DND-41 (cell line): ENCODE measurements at regions not wholly inside any gene's neighbourhood (a gene's known extent, or its start where the extent isn't known, plus 50 kb on each side); places are given as distances from the start of the nearest gene placed in this dataset.

Experiments used
- ATAC-seq: fragments of 200-7000 bp; cut with Tn5 transposase; 3 replicates; pipeline ENCODE4 v1.9.1; 2021; ENCODE audit warnings: low read depth; ENCODE audit not compliant: insufficient read depth
- DNase-seq: peaks from one replicate; pipeline ENCODE4 v3.0.0-alpha.2; 2020
- H2AFZ ChIP-seq: 2 replicates; pipeline ENCODE4 v1.6.0; 2012; ENCODE audit warnings: low read depth, low read length
- H3K27ac ChIP-seq: 2 replicates; pipeline ENCODE4 v1.5.1; 2012; ENCODE audit warnings: low read length, inconsistent platforms
- H3K27me3 ChIP-seq: fragments of 200-600 bp; sonication (generic); 2 replicates; pipeline ENCODE4 v1.6.0; 2012; ENCODE audit warnings: low read length, mild to moderate bottlenecking, inconsistent platforms; ENCODE audit not compliant: insufficient read depth, poor library complexity
- H3K36me3 ChIP-seq: 2 replicates; pipeline ENCODE4 v1.5.1; 2012; ENCODE audit warnings: low read length, inconsistent platforms; ENCODE audit not compliant: insufficient read depth
- H3K4me1 ChIP-seq: 2 replicates; pipeline ENCODE4 v1.5.1; 2012; ENCODE audit warnings: mild to moderate bottlenecking, low read length; ENCODE audit not compliant: insufficient read depth
- H3K4me2 ChIP-seq: 2 replicates; pipeline ENCODE4 v1.6.0; 2012; ENCODE audit warnings: mild to moderate bottlenecking, moderate library complexity, low read length, inconsistent platforms; ENCODE audit not compliant: insufficient read depth
- H3K4me3 ChIP-seq, 2 experiments: fragments of 200-600 bp in 1 of 2; shearing (Covaris generic) in 1 of 2; 2 replicates each; pipeline ENCODE4 v1.5.1; 2012 to 2016; ENCODE audit warnings: inconsistent platforms in 2 of 2, low read length in 2 of 2, mild to moderate bottlenecking in 2 of 2, low read depth in 1 of 2, moderate library complexity in 1 of 2
- H3K79me2 ChIP-seq: 2 replicates; pipeline ENCODE4 v1.6.0; 2012; ENCODE audit warnings: low read length, inconsistent platforms; ENCODE audit not compliant: insufficient read depth
- H3K9ac ChIP-seq: 2 replicates; pipeline ENCODE4 v1.6.0; 2012; ENCODE audit warnings: low read depth, mild to moderate bottlenecking, inconsistent platforms, low read length, moderate library complexity
- H3K9me3 ChIP-seq: 2 replicates; pipeline ENCODE4 v1.5.1; 2012; ENCODE audit warnings: low read length, moderate library complexity, mild to moderate bottlenecking, inconsistent platforms; ENCODE audit not compliant: insufficient read depth, severe bottlenecking
- H4K20me1 ChIP-seq: 2 replicates; pipeline ENCODE4 v1.6.0; 2012; ENCODE audit warnings: low read length; ENCODE audit not compliant: insufficient read depth
- CTCF ChIP-seq: IDR thresholded peaks from 2 replicates; pipeline ENCODE4 v1.5.1; 2012; ENCODE audit warnings: borderline replicate concordance, low read length, moderate library complexity, mild to moderate bottlenecking; ENCODE audit not compliant: poor library complexity, severe bottlenecking; ENCODE audit errors: extremely low read depth
- EZH2 ChIP-seq: IDR thresholded peaks from 3 replicates; pipeline ENCODE4 v1.6.1; 2012; ENCODE audit warnings: borderline replicate concordance, low read depth, mild to moderate bottlenecking, moderate library complexity, low read length, inconsistent platforms; ENCODE audit not compliant: severe bottlenecking

- ATAC-seq = no peak
- H3K36me3 ChIP-seq = no peaks in the 10 kb centered on the region
- H2AFZ ChIP-seq = no peak overlapping the region
- H3K4me2 ChIP-seq = no peak overlapping the region
- no peak for TF ChIP-seq EZH2
- TF ChIP-seq CTCF = no peak
- H3K9me3 ChIP-seq = no peaks in the 10 kb centered on the region
- no peak overlapping the region for H3K9ac ChIP-seq
- no peaks in the 10 kb centered on the region for H4K20me1 ChIP-seq
- DNase-seq = no peak
- H3K79me2 ChIP-seq = no peaks in the 10 kb centered on the region
- H3K4me3 ChIP-seq = no peak overlapping the region
- no peaks in the 10 kb centered on the region for H3K27me3 ChIP-seq
- no peaks in the 10 kb centered on the region for H3K4me1 ChIP-seq
- H3K27ac ChIP-seq = no peak overlapping the region
Observed at GRCh38 chr13:81539643-81540150, 1198.8 kb upstream of the SPRY2 start.

- no peak for TF ChIP-seq CTCF
- no peak for TF ChIP-seq EZH2
Observed at GRCh38 chr13:81498969-81499368, 1158.0 kb upstream of the SPRY2 start.

GRCh38 chr13:81493144-81493543 lies 1152.2 kb upstream of the SPRY2 start:
- no peaks in the 10 kb centered on the region for H3K36me3 ChIP-seq

More at GRCh38 chr13:81498969-81499368, 1158.0 kb upstream of the SPRY2 start:
- H3K9ac ChIP-seq = no peak overlapping the region
- H3K4me2 ChIP-seq = no peak overlapping the region
- no peaks in the 10 kb centered on the region for H3K4me1 ChIP-seq
- no peaks in the 10 kb centered on the region for H3K27me3 ChIP-seq
- DNase-seq (no peak), ATAC-seq (no peak)
- no peak overlapping the region for H3K4me3 ChIP-seq
- H3K79me2 ChIP-seq = no peaks in the 10 kb centered on the region
- no peak overlapping the region for H2AFZ ChIP-seq
- H3K27ac ChIP-seq = no peak overlapping the region
- no peaks in the 10 kb centered on the region for H4K20me1 ChIP-seq
- H3K36me3 ChIP-seq = no peaks in the 10 kb centered on the region
- H3K9me3 ChIP-seq = no peaks in the 10 kb centered on the region

More at GRCh38 chr13:81493144-81493543, 1152.2 kb upstream of the SPRY2 start:
- no peak overlapping the region for H2AFZ ChIP-seq
- H3K4me3 ChIP-seq = no peak overlapping the region
- TF ChIP-seq EZH2 (no peak), CTCF (no peak)
- H3K79me2 ChIP-seq = no peaks in the 10 kb centered on the region
- H3K4me2 ChIP-seq = no peak overlapping the region
- no peak overlapping the region for H3K27ac ChIP-seq
- H3K9me3 ChIP-seq = no peaks in the 10 kb centered on the region
- no peaks in the 10 kb centered on the region for H3K4me1 ChIP-seq
- H4K20me1 ChIP-seq = no peaks in the 10 kb centered on the region
- no peak overlapping the region for H3K9ac ChIP-seq
- no peaks in the 10 kb centered on the region for H3K27me3 ChIP-seq
- ATAC-seq (no peak), DNase-seq (no peak)
